Renal pelvis (tissue), 1 donor: ENCODE measurements at regions not wholly inside any gene's neighbourhood (a gene's known extent, or its start where the extent isn't known, plus 50 kb on each side); places are given as distances from the start of the nearest gene placed in this dataset.

Experiments used
- DNase-seq: peaks from one replicate; pipeline ENCODE4 v3.0.0-alpha.2; 2013

DNA sequence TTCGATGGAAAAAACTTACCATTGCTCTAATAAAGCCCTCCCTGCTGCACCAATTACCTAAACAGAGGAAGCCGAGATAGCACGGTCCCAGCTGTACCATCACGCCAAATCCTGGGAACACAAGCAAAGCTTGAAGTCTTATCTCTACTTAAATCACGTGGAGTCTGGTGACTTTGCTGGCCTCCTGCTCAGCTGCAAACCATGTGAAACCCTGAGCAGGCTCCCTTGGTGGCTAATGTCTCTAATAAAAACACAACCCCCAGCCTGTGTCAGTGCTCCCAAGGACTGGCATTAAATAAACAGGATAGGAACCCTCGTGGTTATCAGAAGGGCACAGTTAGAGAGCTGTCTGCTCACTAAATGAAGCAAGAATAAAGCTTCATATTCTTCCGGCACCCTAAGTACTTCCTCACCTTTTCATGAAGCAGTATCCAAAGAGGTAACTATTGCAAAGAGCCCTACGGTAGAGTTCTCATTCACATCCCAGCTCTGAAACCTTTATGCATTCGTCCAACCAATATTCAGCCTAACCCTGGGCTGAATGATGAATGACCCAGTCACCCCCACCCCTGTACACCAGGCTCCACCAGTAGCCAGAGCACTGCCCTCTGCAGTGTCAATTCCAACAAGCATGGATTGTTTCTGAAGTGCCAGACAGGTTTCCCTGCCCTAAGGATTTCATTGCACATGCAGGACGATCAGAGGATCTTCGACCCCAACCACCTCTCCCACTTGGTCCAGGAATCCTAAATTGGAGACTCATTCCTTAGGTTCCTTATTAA, 452.7 kb upstream of the TMPO start:
- no peak for DNase-seq

DNA sequence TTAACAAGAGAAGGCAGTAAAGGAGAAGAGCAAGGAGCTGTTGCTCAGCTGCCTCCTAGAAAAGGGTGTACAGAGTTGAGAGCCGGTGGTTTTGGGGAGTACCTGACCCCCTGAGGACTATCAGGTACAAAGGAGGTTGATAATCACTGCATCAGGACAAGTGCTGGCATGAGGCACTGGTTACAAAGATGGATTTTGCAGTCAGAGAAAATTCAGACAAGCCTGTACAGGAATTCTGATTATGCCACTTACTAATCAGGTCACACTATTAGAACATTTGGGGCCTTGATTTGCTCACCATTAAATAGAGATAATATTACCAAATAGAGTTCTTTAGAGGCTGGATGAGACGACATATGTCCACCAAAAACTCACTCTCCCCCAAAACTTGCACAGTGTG, 450.9 kb upstream of the TMPO start:
- DNase-seq: no peak

DNA sequence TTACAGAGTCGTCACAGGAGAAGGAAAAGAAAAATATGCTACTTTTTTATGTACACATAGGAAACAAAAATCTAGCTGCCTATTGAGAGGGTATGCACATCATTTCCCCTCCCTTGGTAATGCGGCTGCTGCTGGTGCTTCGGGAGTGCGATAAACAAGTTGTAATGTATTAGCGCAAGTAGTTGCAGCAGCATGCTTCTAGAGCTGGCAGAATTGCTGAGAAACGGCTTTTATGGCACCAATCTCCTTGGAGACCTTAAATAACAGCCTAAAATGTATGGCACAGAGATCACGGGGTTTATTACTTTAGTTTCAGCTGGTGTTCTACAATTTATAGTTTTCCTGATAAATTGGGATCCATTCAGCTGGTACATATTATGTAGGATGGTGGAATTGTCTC, 447.6 kb upstream of the TMPO start:
- no peak for DNase-seq

DNA sequence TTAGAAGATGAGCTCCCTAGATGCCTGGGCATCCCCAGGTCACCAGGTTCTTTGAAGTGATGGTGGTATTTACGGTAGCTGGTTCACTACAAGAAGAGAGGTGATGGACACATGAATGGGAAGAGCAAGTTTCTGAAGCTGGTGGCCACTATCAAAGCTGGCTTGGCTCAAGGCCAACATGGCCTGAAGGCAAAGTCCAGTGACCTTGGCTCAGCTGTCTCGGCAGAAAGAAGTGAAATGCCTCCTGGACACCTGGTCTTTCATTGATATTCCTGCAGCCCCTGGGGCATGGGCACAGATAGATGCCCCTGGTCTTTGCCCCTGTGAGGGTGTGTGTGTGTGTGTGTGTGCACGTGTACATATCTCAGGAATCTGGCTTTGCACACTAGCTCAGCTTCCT, 441.8 kb upstream of the TMPO start:
- no peak for DNase-seq

DNA sequence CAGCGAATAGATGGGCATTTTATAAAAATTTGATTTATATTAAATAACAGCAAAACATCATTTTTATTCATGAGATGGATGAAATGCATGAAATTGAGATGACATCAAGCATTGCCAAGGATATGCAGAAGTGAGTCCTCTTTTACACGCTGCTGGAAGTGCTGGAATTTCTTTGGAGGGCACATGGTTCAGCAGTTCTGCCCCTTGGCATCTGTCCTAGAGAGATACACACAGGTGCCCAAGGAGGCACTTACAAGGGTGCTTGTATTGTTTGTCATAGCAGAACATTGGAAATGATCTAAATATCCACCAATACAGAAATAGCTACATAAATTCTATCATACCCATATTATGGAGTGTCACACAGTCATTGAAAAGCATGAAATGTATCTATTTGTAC, 441.1 kb upstream of the TMPO start:
- no peak for DNase-seq

DNA sequence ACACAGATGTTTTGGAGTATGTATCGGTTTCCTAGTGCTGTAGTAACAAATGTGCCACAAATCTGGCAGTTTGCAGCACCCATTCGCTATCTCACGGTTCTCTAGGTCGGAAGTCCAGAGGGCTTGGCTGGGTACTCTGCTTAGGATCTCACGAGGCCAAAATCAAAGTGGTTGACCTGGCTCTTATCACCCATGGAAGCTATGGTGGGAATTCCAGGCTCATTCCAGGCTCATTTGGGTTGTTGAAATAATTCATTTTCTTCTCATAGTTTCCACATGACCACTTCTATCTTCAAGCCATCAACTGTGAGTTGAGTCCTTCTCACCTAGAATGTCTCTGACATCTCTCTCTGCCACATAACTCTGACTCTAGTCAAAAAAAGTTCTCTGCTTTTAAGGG, 431.0 kb upstream of the TMPO start:
- no peak for DNase-seq

DNA sequence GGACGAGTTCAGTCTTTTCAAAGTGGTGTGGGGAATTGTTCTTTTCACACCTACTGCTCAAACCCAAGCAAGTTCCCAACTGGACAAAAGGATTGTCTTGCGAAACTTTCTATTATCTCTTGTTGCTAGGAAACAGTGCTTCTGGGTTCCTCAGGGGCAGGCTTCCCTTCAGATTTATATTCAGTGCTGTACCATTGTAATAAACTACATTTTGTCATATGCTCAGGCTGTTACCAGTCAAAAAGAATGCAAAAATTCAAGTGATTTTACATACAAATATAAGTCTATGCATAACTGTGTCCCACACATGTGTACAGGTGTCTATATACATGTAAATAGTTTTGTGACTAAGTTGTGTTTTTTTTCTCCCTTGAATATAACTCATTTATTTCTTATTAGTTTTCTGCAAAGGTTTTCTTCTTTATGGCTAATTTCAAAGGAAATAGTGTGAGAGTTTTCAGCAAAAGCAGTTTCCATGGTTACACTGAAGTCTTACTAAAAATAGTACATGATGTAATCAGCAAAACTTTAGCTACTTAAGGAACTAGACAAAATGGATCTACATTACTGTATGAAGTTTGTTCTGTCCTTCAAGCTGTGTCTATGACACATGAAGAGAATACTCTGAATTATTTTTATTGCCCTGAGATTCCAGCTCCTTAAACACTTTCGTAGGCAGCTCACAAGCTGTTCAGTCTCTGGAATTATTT, 430.2 kb upstream of the TMPO start:
- DNase-seq: no peak

DNA sequence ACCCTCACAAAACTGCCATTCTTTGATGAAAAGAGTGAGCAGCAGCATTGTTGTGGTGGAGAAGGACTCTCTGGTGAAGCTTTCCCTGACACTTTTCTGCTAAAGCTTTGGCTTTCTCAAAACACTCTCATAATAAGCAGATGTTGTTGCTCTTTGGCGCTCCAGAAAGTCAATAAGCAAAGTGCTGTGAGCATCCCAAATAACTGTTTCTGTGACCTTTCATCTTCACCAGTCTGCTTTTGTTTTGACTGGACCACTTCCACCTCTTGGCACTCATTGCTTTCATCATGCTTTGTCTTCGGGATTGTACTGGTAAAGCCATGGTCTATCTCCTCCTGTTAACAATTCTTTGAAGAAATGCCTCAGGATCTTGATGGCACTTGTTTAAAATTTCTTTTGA, 424.7 kb upstream of the TMPO start:
- no peak for DNase-seq

DNA sequence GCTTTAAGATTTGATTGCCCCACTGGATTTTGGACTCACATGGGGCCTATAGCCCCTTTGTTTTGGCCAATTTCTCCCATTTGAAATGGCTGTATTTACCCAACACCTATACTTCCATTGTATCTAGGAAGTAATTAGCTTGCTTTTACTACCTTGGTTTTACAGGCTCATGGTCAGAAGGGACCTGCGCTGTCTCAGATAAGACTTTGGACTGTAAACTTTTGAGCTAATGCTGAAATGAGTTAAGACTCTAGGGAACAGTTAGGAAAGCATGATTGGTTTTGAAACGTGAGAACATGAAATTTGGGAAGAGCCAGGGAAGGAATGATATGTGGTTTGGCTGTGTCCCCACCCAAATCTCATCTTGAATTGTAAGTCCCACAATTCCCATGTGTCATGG, 419.0 kb upstream of the TMPO start:
- no peak for DNase-seq

DNA sequence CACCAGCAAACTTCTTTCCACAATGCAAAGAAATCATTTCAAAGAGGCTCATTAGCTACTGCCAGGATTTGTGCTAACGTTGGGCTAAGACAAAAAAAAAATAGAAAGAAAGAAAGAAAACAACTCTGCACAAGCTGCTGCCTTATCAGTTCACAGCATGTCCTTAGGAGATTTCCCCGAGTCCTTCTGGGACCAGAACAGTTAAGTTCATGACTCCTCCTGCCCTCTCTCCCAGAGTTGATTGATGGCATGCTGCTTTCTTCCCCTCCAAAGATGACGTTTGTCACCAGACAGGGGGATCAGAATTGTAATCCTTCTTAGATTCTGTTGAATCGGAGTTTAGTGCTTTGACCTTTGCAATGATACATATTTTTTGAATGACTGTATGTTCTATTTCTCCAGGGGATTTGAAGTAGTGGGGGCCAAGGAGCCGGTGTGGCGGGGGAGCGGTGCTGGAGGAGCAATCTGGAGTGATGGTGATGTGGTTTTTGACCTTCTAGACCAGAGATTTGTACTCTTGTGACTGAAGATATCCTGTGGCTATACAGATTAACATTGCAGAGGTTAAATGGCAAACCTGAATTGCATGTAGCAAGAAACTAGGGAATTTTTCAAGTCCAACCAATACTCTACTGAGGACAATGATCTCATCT, 409.2 kb upstream of the TMPO start:
- no peak for DNase-seq

DNA sequence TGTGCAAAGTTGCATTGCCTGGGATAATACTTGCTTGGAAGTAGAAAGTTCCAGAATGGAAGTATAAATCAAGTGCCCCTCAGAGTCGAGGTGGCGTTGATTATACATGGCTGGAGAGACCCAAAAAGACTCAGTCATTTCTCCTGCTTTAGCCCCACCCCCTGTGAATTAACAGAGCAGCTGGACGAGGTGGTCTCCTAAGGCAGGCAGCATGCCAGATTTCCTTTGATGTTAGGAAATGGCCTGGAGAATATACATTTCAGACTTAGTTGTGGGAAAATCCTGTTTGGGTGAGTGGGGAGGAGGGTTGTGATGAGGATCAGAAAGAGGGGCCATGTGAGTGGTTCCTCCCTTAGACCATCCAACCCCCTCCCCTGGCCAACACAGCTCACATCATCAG, 406.1 kb upstream of the TMPO start:
- DNase-seq: no peak

DNA sequence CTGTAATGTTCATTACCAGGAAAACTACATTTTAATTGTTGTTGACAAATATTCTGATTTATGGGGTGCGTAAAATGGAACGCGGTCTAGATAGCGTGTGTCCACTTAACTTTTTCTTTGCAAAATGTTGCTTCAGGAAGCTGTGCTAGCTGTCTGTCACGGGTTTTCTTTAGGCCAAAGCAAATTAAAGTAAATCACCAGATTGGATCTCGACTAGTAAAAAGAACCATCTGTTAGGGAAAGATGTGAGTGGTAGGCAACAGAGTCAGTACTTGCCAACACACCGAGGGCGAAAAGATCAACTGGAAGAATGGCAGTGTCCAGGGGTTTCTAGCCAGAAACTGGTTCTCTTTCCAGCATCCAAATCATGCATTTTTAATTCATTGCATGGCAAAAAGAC, 404.9 kb upstream of the TMPO start:
- DNase-seq: no peak

DNA sequence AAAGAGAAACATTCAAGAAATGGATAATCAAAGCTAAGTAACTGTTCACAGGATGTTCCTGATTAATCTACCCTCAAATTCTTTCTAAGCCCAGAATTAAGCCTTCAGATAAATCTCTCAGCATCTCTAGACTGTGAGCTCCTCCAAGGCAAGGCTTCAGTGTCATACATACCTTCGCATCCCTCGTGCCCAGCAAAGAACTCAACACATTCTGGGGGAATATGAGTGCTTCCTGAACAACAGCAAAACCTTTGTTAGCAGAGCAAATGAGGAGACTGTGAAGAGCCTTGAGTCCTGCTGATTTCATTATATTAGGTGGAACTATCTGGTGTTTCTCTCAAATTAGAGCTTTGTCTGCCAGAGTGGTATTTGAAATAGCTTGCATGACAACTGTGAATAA, 401.8 kb upstream of the TMPO start:
- no peak for DNase-seq

DNA sequence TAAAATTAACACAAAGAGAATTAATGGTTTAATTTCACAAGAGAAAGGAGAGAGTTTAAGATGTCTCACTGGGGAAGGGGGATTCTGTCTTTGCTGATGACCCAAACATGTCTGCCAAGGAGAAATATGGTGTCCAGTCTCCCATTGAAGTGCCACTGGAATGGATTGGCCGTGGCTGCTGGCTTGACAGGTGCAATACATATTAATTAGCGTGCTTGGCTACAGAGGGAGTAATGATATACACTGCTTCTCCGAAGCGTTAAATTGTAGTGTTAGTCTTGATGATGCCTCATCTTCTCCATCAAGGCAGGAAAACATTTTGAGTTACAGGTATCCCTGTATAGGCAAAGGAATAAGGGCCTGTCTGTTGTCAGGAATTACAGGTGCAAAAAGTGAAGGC, 393.4 kb upstream of the TMPO start:
- no peak for DNase-seq

DNA sequence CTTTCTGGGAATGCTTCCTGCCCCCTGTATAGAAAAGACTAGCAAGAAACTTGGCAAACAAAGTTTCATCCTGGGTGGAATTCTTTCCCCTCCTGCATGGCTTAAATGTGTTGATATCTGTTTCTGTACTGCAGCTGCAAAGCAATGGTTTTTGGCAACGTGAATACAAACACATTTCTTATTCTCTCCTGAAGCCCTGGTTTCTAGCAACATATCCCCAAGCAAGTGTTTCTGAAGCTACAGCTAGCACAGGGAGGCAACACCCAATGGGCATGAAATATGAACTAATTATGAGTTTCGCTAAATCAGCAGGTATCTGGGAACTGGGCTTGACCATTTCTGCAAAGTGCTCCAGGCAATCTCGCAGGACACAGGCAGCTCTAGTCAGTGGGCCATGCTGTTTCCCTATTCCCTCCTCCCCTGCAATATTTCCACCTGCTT, 392.3 kb upstream of the TMPO start:
- no peak for DNase-seq

DNA sequence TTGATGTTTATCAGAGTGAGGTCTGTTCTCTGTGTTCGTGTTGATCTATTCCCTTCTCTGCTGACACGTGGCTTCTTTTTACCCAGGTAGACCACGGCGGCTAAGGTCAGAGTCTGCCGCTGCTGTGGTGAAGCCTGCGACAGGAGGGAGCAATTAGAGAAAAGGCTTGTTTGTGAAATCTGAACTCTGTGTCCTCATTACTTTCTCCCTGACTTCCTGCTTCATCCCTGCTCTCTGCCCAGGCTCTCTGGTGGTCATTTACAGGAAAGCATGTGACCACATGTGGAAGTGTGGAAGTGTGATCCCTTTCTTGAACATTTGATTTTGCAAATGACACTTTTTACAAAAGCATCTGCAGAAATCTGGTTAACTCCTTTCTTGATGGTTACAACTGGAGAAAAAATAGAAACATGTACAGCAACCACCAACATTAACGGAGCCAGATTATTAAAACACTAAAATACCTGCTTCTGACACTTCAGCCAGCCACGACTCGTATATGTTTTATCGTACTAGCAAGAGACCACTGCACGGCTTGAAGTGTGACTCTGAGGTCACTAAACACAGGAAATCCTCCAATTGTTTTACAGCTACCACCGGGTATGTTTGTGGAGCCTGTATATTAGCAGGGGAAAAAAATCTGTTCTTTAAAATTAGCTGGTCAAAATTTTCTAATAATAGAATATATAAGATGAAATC, 388.6 kb upstream of the TMPO start:
- DNase-seq: peak; percentile 35

DNA sequence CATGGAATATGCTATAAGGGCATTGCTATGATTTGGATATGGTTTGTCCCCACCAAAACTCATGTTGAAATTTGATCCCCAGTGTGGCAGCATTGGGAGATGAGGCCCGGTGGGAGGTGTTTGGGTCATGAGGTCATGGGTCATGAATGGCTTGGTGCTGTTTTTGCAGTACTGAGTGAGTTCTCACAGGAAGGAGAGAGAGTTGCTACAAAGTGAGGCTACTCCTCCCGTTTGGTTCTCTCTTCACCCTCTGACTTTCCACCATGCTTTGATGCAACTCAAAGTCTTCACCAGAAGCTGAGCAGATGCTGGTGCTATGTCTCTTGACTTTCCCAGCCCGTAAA, 388.1 kb upstream of the TMPO start:
- no peak for DNase-seq

DNA sequence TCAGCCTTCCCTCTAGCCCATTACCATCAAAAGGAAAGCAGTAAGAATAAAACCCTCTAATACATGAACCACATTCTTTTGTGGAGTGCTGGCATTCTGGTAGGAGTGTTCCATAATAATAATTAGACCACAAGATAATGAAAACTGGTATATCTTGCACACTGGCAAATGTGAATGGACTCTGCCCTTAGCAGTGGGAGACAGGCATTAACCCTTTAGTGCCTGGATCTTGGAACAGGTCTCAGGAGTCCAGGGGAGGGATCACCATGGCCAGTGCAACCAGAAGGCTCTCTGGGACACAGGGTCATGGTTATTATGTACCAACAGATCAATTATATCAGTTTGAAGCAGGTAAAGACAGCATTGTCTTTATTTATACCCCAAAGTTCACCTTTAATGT, 387.5 kb upstream of the TMPO start:
- DNase-seq: no peak

DNA sequence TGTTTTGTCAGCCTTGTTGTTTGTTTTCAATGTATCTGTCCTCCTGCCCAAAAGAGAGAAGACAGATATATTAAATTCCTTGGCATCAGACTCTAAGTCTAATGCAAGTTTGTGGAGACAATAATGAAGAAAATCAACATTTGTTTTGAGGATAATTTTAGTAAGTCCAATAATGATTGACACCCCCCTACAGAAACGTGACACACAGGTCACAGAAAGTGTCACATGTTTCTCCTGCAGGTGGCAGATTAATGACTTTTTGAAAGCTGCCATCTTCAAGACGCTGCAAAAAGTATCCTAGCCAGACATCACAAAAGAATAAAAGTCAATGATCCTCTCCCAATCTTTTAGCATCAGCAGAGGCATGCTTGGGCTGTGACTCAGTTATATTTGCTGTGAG, 378.8 kb upstream of the TMPO start:
- no peak for DNase-seq

DNA sequence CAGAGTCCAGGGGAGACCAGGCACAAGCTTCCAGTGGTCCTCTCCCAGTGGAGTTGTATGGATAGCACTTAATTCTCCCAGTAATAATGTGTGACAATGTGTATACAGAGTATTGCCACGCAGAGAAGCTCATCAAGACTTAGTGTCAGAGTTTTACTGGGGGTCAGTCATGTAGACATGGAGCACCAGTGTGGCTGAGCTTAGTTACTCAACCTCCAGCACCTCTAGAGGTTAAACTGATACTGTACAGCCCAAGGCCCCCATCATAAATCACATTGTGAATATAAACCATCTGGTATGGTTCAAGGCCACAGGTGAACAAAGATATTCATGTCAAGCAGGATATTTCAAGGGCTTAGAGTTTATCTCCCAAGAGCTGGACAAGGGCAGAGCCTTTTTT, 378.1 kb upstream of the TMPO start:
- DNase-seq: no peak

DNA sequence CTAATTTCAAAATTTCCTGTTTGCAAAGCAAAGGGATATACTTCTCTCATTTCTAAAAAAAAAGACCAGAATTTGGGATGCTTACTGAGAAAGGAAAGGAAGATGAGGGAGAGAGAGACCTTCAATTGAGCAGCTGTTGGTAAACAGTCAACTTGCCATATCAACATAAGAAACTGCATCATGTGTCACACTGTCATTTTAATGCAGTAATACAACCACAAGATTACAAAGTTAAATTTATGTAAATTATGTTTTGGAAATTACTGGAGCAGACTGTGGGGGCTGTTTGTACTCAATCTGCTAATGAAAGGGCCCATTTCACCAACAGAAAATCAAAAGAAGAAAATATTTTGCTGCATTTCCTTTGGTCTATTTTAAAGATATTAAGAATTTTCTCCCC, 370.4 kb upstream of the TMPO start:
- no peak for DNase-seq

DNA sequence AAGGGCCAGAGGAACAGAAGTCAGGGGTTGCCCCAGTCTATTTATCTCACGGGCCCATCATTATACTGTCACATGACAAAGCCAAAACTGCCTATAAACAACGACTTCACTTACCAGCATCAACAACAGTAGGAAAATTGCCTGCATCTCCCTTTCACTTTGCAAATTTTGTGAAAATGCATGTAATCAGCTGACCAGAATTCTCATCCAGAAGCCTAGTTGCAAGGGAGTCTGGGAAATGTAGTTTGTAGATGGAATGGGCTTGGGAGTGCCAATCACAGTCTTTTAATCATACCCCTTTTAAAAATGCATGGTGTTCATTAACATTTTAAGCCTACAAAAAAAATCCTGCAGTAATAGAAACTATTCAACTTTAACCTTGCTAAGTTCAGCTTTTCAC, 369.3 kb upstream of the TMPO start:
- DNase-seq: no peak

DNA sequence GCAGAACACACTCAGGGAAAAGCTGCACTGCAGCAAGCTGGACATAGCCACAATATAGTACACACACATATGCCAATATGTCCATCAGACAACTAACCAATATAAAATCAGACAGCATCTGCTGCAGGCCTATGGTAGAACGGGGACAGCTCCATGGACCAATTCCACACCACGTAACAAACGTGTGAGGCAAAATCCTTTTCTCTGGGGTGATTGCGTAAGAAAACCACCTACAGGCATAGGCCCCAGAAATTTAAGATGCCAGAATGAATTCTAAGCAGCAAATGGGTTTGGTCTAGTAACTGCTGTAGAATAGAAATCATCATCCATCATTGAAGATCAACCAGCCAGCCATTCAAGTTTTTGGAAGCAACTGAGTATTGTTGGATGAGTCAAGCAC, 368.9 kb upstream of the TMPO start:
- DNase-seq: no peak
